Heart right ventricle (tissue), 16 donors: ENCODE measurements at regions not wholly inside any gene's neighbourhood (a gene's known extent, or its start where the extent isn't known, plus 50 kb on each side); places are given as distances from the start of the nearest gene placed in this dataset.

Source experiments
- ATAC-seq, 8 donors: fragments of 200-7000 bp; cut with Tn5 transposase; one replicate each; pipeline ENCODE4 v1.9.1; 2020; ENCODE audit warnings: mild to moderate bottlenecking in 8 of 8, moderate library complexity in 8 of 8, moderate number of reproducible peaks in 1 of 8
- DNase-seq, 2 donors: peaks; one replicate each; pipeline ENCODE4 v3.0.0-alpha.2; 2020
- H3K27ac ChIP-seq, 10 donors: fragments of 200-600 bp; sonication (generic) in 2 of 10; one replicate each; pipeline versions ENCODE4 v1.5.0 to v1.8.0; 2020 to 2022; ENCODE audit warnings: mild to moderate bottlenecking in 3 of 10
- H3K27me3 ChIP-seq, 7 donors: fragments of 200-600 bp; one replicate each; pipeline ENCODE4 v1.8.0; 2021 to 2022; ENCODE audit warnings: mild to moderate bottlenecking in 2 of 7
- H3K36me3 ChIP-seq, 9 donors: fragments of 200-600 bp; sonication (generic) in 1 of 9; one replicate each; pipeline versions ENCODE4 v1.5.0 to v1.8.0; 2020 to 2022; ENCODE audit warnings: mild to moderate bottlenecking in 2 of 9
- H3K4me1 ChIP-seq, 9 donors: fragments of 200-600 bp; sonication (generic) in 1 of 9; one replicate each; pipeline versions ENCODE4 v1.5.0 to v1.8.0; 2020 to 2022; ENCODE audit warnings: mild to moderate bottlenecking in 4 of 9
- H3K4me3 ChIP-seq, 10 donors: fragments of 200-600 bp; sonication (generic) in 2 of 10; one replicate each; pipeline versions ENCODE4 v1.5.0 to v1.8.0; 2020 to 2022; ENCODE audit warnings: mild to moderate bottlenecking in 7 of 10, moderate library complexity in 2 of 10
- H3K9me3 ChIP-seq, 11 donors: fragments of 200-600 bp in 10 of 11; sonication (generic) in 2 of 11; one replicate each; pipeline versions ENCODE4 v1.5.0 to v1.8.0; 2013 to 2022; ENCODE audit warnings: mild to moderate bottlenecking in 2 of 11, control low read depth in 1 of 11, moderate library complexity in 1 of 11
- CTCF ChIP-seq, 9 donors: fragments of 200-600 bp; sonication (generic) in 2 of 9; IDR thresholded peaks; one replicate each; pipeline versions ENCODE4 v1.5.0 to v1.8.0; 2021 to 2022; ENCODE audit warnings: antibody characterized with exemption in 9 of 9, mild to moderate bottlenecking in 5 of 9, moderate library complexity in 1 of 9
- WGBS, 2 donors: extraction: QIAGEN DNeasy Blood & Tissue Kit; methylation state at CpG; one replicate each; pipeline ENCODE4 v1.1.7; 2013; ENCODE audit warnings: inconsistent platforms in 1 of 2; 5-methylcytosine and 5-hydroxymethylcytosine counted together
- intact Hi-C, 10 donors: fragments of 100-400 bp; cut with DNase I; formaldehyde crosslinking; loops; one replicate each; pipeline versions ENCODE4 v1.11.1 to v1.14.2; 2022
- donor health status: Arrhythmogenic right ventricular cardiomyopathy.
- donor health status: ischemic (EF 13 %, LVEDD 7.1; RV severe dilation, severe dysfunction).
- donor health status: healthy with polysubstance abuse.
- donor health status: DM: no; HTN: yes; CAD: no.
- donor health status: DM: no; HTN: no; CAD: no.
- donor health status: ischemic (EF 25% LVEDD 6.9; RV normal size, moderate dysfunction).
- donor health status: ischemic (EF 25% LVEDD 5.7; RV mildly dilated, moderate dysfunction).
- donor health status: healthy.
- donor health status: DM: yes; HTN: yes; CAD: no.
- donor health status: Ischemic cardiomyopathy.
- donor health status: ischemic (EF 35%, LVEDD 5.7; RV mildly dilated, moderate dysfunction).
- donor health status: nonischemic (EF 11% LVEDD 7.7; RV severe dilation, severe dysfunction).
- donor health status: DM: yes; HTN: yes; CAD: no.
- donor health status: PGD.
- donor health status: ischemic (EF 29% LVEDD 5.4; RV normal size, mild dysfunction).
- donor health status: nonischemic (EF 23%, LVEDD 6.1; RV moderate dilation, normal function).

- no peaks in the 10 kb centered on the region for H3K36me3 ChIP-seq
- ATAC-seq = no peak
These were observed 189.0 kb downstream of the GALNT1 start for GRCh38 chr18:35770376-35771014.

DNA sequence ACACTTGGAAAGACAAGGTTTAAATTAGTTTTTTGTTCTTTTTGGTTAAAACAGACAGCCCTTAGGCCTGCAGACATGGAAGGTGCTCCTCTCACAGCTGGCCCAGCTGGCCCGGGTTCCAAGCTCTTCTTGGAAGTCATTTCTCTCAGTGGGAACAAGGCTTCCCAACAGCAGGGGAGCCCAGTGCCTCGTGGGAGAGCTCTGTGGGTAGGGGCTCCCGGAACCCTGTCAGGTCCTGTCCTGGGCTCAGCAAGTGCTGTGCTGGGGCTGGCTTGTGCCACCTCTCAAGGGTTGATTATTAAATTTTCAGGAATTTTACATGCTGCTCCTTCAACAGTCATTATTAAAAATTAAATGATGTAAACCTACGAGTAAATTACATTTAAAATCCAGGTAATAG is 189.6 kb downstream of the GALNT1 start:
- no peak for ATAC-seq
- H3K27me3 ChIP-seq = no peaks in the 10 kb centered on the region
- WGBS, 2 donors = 74 to 85% methylated on average over 4 of the region's 4 CpGs
- intact Hi-C loops = loop anchor here in 1 of 10 donors (10.0 kb wide), 1 partner anchor 64 kb away; no protein-coding TSS in a partner anchor
- H3K4me3 ChIP-seq = no peak overlapping the region
- H3K27ac ChIP-seq = no peak overlapping the region
- H3K9me3 ChIP-seq = no peaks in the 10 kb centered on the region
- no peaks in the 10 kb centered on the region for H3K36me3 ChIP-seq
- DNase-seq = no peak
- H3K4me1 ChIP-seq = peaks cover 0 to 3% (median 0%) of the 10 kb centered on the region in 9 donors
- TF ChIP-seq CTCF (IDR thresholded peaks at IDR 0.05) = no peak

More at GRCh38 chr18:35770376-35771014, 189.0 kb downstream of the GALNT1 start:
- Histone ChIP-seq H3K4me1 (no peaks in the 10 kb centered on the region), H3K27ac (no peak overlapping the region), H3K27me3 (no peaks in the 10 kb centered on the region), H3K4me3 (no peak overlapping the region), H3K9me3 (no peaks in the 10 kb centered on the region)
- TF ChIP-seq CTCF (IDR thresholded peaks at IDR 0.05) = no peak
- no peak for DNase-seq
- intact Hi-C loops = loop anchor here in 1 of 10 donors (10.0 kb wide), 1 partner anchor 64 kb away; no protein-coding TSS in a partner anchor
- 68 to 69% methylated on average over 5 of the region's 5 CpGs for WGBS, 2 donors

DNA sequence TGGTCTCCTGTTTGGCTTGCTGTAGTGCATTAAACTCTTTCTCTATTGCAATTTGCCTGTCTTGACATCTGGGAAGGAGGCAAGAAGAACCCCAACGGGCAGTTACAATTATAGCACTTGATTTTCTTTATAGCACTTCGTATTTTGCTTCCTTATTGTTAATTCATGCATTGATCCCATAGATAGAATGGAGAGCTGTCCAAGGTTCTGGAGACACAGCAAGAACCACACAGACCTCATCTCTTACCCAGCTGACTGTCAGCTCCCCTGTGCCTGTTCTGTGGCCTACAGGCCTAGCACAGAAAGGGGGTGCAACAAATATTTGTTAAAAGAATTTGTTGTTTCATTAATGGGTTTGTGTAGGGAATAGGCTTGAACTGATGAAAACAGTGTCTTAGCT is 194.3 kb downstream of the GALNT1 start:
- Histone ChIP-seq H3K27me3 (no peaks in the 10 kb centered on the region), H3K36me3 (no peaks in the 10 kb centered on the region), H3K4me1 (peaks cover 0 to 12% (median 0%) of the 10 kb centered on the region in 9 donors), H3K9me3 (no peaks in the 10 kb centered on the region), H3K27ac (no peak overlapping the region), H3K4me3 (no peak overlapping the region)
- TF ChIP-seq CTCF (IDR thresholded peaks at IDR 0.05) = no peak
- ATAC-seq = peak in 1 of 8 donors; percentile 55
- intact Hi-C loops = loop anchor here in 1 of 10 donors (10.0 kb wide), 1 partner anchor 59 kb away; no protein-coding TSS in a partner anchor
- DNase-seq = no peak
- 32 to 40% methylated on average over 2 of the region's 2 CpGs for WGBS, 2 donors

DNA sequence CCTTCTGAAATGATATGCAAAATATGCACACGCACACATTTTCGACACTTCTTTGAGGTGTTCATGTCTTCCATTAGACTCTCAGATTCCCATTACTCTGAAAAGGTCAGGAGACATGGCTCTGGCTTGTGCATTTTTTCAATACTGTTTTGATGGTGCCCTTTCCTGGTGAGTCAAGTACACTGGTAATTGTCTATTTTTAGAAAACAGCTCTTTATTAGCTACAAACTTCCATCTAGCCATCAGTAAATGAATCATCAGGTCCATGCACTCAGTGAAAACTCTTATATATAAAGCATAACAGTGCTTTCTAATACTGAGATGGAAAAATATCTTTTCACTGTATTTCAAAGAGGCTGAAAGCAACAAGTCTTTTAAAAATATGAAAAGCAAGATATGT is 194.9 kb downstream of the GALNT1 start:
- ATAC-seq = peak in 3 of 8 donors; percentile 34 to 64 (median 50)
- WGBS, 2 donors = 91 to 94% methylated on average over 2 of the region's 2 CpGs

More for the DNA sequence above, 194.9 kb downstream of the GALNT1 start:
- DNase-seq = no peak
- Histone ChIP-seq H3K4me1 (peaks cover 0 to 12% (median 0%) of the 10 kb centered on the region in 9 donors), H3K4me3 (no peak overlapping the region), H3K27me3 (no peaks in the 10 kb centered on the region), H3K9me3 (no peaks in the 10 kb centered on the region), H3K36me3 (no peaks in the 10 kb centered on the region), H3K27ac (no peak overlapping the region)
- intact Hi-C loops = loop anchor here in 1 of 10 donors (10.0 kb wide), 1 partner anchor 58 kb away; no protein-coding TSS in a partner anchor
- no peak for TF ChIP-seq CTCF (IDR thresholded peaks at IDR 0.05)
